Fibroblast of pulmonary artery (primary cell): ENCODE measurements at regions not wholly inside any gene's neighbourhood (a gene's known extent, or its start where the extent isn't known, plus 50 kb on each side); places are given as distances from the start of the nearest gene placed in this dataset.

Experiments
- DNase-seq: peaks from one replicate; pipeline ENCODE4 v3.0.0-alpha.2; 2010; ENCODE audit warnings: low read depth
- H3K4me3 ChIP-seq: replicated peaks from 2 replicates; pipeline ENCODE4 v1.5.1; 2011; ENCODE audit warnings: low read depth, mild to moderate bottlenecking, control low read depth, low read length, moderate library complexity
- TF ChIP-seq, protein P1 (sequence below): IDR thresholded peaks from 2 replicates; pipeline ENCODE4 v1.5.1; 2011; ENCODE audit warnings: mild to moderate bottlenecking, control low read depth, low read length, inconsistent platforms; ENCODE audit errors: missing control alignments

DNA sequence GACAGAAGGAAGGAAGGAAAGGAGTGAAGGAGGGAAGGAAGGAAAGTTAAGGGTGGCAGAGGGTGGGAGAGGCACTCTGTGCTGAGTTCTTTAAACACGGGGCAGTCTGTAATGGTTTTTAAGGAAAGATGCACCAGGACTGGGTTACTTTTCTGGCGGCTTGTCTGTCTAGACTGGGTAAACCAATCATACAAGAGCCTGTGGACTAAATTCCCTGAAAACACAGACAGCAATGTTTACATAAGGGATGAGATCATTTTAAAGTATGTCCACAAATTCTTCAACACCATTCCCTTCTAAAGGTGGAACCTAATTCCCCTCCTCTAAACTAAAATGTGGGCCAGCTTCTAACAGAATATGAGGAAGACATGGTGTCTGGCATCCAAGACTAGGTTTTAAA is 235.5 kb upstream of the IGF1R start:
- TF ChIP-seq, protein P1, sequence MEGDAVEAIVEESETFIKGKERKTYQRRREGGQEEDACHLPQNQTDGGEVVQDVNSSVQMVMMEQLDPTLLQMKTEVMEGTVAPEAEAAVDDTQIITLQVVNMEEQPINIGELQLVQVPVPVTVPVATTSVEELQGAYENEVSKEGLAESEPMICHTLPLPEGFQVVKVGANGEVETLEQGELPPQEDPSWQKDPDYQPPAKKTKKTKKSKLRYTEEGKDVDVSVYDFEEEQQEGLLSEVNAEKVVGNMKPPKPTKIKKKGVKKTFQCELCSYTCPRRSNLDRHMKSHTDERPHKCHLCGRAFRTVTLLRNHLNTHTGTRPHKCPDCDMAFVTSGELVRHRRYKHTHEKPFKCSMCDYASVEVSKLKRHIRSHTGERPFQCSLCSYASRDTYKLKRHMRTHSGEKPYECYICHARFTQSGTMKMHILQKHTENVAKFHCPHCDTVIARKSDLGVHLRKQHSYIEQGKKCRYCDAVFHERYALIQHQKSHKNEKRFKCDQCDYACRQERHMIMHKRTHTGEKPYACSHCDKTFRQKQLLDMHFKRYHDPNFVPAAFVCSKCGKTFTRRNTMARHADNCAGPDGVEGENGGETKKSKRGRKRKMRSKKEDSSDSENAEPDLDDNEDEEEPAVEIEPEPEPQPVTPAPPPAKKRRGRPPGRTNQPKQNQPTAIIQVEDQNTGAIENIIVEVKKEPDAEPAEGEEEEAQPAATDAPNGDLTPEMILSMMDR: no peak

DNA sequence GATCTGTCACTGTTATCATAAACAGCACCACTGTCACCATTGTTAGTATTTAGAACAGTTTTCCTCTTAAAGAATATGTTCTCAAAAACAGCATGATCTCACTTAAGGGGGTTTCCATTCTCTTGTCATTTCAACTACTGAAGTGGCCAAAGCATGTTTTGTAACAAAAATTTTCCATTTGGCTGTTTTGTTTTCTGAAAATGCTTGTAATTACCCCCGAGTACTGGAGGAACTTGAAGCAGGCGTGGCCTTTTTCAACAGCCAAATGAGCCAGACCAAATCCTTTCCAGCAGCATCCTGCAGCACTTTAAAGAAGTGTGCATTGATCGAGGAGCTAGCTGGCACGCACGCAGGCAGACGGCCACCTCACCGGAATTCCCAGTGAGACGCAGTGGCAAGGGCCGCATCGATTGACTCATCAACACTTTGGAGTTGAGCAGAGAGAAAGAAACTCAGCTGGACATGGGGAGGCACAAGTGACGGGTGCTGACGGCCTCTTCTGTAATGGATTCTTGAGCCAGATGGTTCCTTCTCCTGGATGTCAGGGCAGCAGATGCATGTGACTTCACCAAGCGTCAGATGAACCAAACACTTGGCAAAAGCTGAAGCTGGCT is 234.3 kb upstream of the IGF1R start:
- TF ChIP-seq, protein P1: no peak
- no peak overlapping the region for H3K4me3 ChIP-seq
- DNase-seq: no peak

More for the DNA sequence above, 235.5 kb upstream of the IGF1R start:
- no peak overlapping the region for H3K4me3 ChIP-seq
- DNase-seq: no peak

DNA sequence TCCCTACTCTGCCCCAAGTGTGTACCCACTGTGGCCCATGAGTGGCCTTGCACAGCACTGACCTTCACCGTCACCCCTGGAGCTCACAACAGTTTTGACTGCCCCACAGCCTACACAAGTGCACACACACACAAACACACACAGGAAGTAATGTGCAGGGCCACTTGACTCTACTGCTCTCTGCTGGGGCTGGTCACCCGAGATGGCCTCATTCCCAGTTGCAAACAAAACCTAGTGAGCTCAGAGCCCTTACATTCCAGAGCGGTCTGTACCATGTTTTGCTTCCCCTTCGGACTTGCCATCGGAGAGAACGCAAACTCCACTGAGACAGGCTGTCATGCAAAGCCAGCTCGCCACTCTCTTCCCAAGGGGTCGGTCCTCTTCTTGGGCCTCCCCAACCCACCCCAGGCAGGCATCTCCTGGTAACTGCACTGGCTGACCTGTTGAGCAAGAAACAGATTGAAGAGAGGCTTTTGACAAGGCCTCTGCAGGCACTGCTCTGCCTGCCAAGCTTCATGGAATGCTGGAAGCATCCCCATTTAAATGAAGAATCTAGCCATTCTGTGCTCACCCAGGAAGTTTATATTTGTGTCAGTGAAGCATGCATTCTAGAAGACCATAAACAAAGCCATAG is 232.0 kb upstream of the IGF1R start:
- TF ChIP-seq, protein P1: no peak
- H3K4me3 ChIP-seq: no peak overlapping the region
- no peak for DNase-seq

DNA sequence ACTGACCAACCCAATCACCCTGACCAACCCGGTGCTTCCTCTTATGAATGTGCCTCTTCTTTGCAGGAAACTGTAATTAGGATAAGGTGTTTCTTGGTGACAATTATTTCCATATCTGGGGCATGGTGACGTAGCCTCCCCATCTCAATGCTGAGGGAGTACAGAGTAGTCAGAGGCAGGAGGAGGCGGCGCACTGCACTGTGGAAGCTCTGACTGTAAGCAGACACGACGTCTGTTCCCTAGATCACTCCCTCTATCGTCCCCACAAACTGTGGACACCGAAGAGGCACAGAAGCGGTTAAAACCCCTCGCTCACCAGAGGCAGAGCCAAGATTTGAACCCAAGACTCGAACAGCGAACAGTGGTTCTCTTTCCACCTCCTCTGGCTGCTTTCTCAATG is 231.0 kb upstream of the IGF1R start:
- TF ChIP-seq, protein P1: no peak
- DNase-seq: no peak
- no peak overlapping the region for H3K4me3 ChIP-seq

DNA sequence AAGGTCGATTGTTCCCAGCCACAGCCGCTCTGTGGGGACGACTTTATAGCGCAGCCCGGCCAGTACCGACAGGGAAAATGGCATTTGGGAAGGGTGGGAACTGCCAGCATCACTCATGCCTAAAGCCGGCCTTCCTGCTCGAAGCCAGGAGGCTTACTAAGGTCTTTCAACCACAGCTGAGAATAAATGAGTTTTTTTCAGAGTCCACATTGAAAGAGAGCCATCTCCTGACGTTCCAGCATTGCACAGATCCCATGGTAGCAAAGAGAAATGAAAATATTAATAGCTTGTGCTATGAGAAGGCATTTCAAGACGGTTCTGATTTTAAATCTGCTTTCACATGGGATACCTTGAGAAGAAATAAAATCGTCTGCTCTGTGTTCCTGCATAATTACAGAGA is 230.2 kb upstream of the IGF1R start:
- DNase-seq: no peak
- TF ChIP-seq, protein P1: no peak
- H3K4me3 ChIP-seq: no peak overlapping the region

DNA sequence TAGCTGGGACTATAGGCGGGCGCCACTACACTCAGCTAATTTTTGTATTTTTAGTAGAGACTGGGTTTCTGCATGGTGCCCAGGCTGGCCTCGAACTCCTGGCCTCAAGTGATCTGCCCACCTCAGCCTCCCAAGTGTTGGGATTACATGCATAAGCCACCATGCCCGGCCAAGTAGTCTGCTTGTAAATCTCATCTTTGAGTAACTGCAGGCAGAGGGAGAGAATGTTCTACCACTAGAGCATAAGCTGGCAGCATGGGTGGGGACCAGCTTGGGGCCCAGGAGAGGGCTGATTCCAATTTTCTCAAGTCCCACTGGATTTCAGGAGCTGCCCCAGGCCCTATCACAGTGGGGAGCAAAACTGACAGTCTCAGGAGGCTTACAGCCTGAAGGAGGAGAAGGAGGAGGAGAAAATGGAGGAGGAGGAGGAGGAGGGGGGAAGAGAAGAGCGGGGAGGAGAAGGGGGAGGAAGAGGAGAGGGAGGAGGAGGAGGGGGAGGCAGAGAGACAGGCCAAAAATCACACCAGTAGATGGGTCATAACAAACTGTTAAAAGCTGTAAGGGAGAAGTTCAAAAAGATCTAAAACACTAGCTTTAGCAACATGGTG is 229.1 kb upstream of the IGF1R start:
- no peak for DNase-seq
- TF ChIP-seq, protein P1: no peak
- H3K4me3 ChIP-seq: no peak overlapping the region
